Stimulated activated memory B cell treated with anti-CD40 and anti-IgM and Interleukin-4, amounts not matched to agents 10 μg/mL and 1 μg/mL and 100 μg/mL, for 72 hours (primary cell): ENCODE measurements at regions not wholly inside any gene's neighbourhood (a gene's known extent, or its start where the extent isn't known, plus 50 kb on each side); places are given as distances from the start of the nearest gene placed in this dataset.

ENCODE experiments used
- ATAC-seq: fragments of 150-1000 bp; cut with Tn5 transposase; 2 replicates; pipeline ENCODE4 v1.10.0; 2021
- H3K27ac Mint-ChIP-seq: one replicate; pipeline ENCODE4 v1.8.0; 2022; ENCODE audit warnings: mild to moderate bottlenecking, mixed read lengths
- H3K27me3 Mint-ChIP-seq: one replicate; pipeline ENCODE4 v1.8.0; 2022; ENCODE audit warnings: mixed read lengths
- H3K36me3 Mint-ChIP-seq: one replicate; pipeline ENCODE4 v1.8.0; 2022; ENCODE audit warnings: mixed read lengths
- H3K4me1 Mint-ChIP-seq: one replicate; pipeline ENCODE4 v1.8.0; 2022; ENCODE audit warnings: mixed read lengths
- H3K4me3 Mint-ChIP-seq: one replicate; pipeline ENCODE4 v1.8.0; 2022; ENCODE audit warnings: mild to moderate bottlenecking, moderate library complexity, mixed read lengths
- H3K9me3 Mint-ChIP-seq: one replicate; pipeline ENCODE4 v1.8.0; 2022; ENCODE audit warnings: mixed read lengths

GRCh38 chr2:47666332-47666731, 95.5 kb upstream of the KCNK12 start:
- Mint-ChIP-seq H3K36me3 (no peaks in the 10 kb centered on the region), H3K27me3 (no peaks in the 10 kb centered on the region), H3K9me3 (no peaks in the 10 kb centered on the region), H3K4me3 (no peak overlapping the region), H3K4me1 (peaks cover 9% of the 10 kb centered on the region), H3K27ac (no peak overlapping the region)
- ATAC-seq, result no peak

- Mint-ChIP-seq H3K36me3 (no peaks in the 10 kb centered on the region), H3K27me3 (no peaks in the 10 kb centered on the region), H3K27ac (no peak overlapping the region), H3K4me1 (peaks cover 14% of the 10 kb centered on the region), H3K4me3 (no peak overlapping the region), H3K9me3 (no peaks in the 10 kb centered on the region)
- ATAC-seq, result no peak
Observed at GRCh38 chr2:47664817-47665216, 94.0 kb upstream of the KCNK12 start.

- Mint-ChIP-seq H3K4me1 (peaks cover 36% of the 10 kb centered on the region), H3K4me3 (no peak overlapping the region), H3K9me3 (no peaks in the 10 kb centered on the region), H3K36me3 (no peaks in the 10 kb centered on the region), H3K27ac (peak overlapping the region; percentile 63), H3K27me3 (no peaks in the 10 kb centered on the region)
- ATAC-seq, result no peak
Observed at GRCh38 chr2:47662552-47662951, 91.8 kb upstream of the KCNK12 start.

- H3K4me1 Mint-ChIP-seq, result peaks cover 46% of the 10 kb centered on the region
- H3K27ac Mint-ChIP-seq, result no peak overlapping the region
- no peak overlapping the region for H3K4me3 Mint-ChIP-seq
- ATAC-seq, result no peak
- H3K36me3 Mint-ChIP-seq, result no peaks in the 10 kb centered on the region
- no peaks in the 10 kb centered on the region for H3K9me3 Mint-ChIP-seq
- no peaks in the 10 kb centered on the region for H3K27me3 Mint-ChIP-seq
Observed at GRCh38 chr2:47661310-47661709, 90.5 kb upstream of the KCNK12 start.

GRCh38 chr2:47660168-47660567, 89.4 kb upstream of the KCNK12 start:
- H3K9me3 Mint-ChIP-seq, result no peaks in the 10 kb centered on the region
- H3K36me3 Mint-ChIP-seq, result no peaks in the 10 kb centered on the region
- no peaks in the 10 kb centered on the region for H3K27me3 Mint-ChIP-seq
- no peak for ATAC-seq
- peaks cover 57% of the 10 kb centered on the region for H3K4me1 Mint-ChIP-seq
- peak overlapping the region; percentile 87 for H3K27ac Mint-ChIP-seq
- H3K4me3 Mint-ChIP-seq, result no peak overlapping the region

- Mint-ChIP-seq H3K36me3 (no peaks in the 10 kb centered on the region), H3K9me3 (no peaks in the 10 kb centered on the region), H3K4me3 (no peak overlapping the region), H3K4me1 (peaks cover 71% of the 10 kb centered on the region), H3K27ac (peak overlapping the region; percentile 87), H3K27me3 (no peaks in the 10 kb centered on the region)
- no peak for ATAC-seq
Observed at GRCh38 chr2:47658646-47659320, 88.0 kb upstream of the KCNK12 start.

- Mint-ChIP-seq H3K4me3 (no peak overlapping the region), H3K36me3 (no peaks in the 10 kb centered on the region), H3K27me3 (no peaks in the 10 kb centered on the region), H3K4me1 (peaks cover 73% of the 10 kb centered on the region), H3K27ac (peak overlapping the region; percentile 87), H3K9me3 (no peaks in the 10 kb centered on the region)
- ATAC-seq, result no peak
Observed at GRCh38 chr2:47657886-47658489, 87.2 kb upstream of the KCNK12 start.

GRCh38 chr2:47656715-47657600, 86.2 kb upstream of the KCNK12 start:
- Mint-ChIP-seq H3K27me3 (no peaks in the 10 kb centered on the region), H3K27ac (peak overlapping the region; percentile 87), H3K4me1 (peaks cover 65% of the 10 kb centered on the region), H3K9me3 (no peaks in the 10 kb centered on the region), H3K36me3 (no peaks in the 10 kb centered on the region), H3K4me3 (peak overlapping the region; percentile 0)
- ATAC-seq, result no peak

- H3K27me3 Mint-ChIP-seq, result no peaks in the 10 kb centered on the region
- ATAC-seq, result peak; percentile 12
- no peaks in the 10 kb centered on the region for H3K36me3 Mint-ChIP-seq
- peak overlapping the region; percentile 87 for H3K27ac Mint-ChIP-seq
- peak overlapping the region; percentile 50 for H3K4me3 Mint-ChIP-seq
- no peaks in the 10 kb centered on the region for H3K9me3 Mint-ChIP-seq
- peaks cover 64% of the 10 kb centered on the region for H3K4me1 Mint-ChIP-seq
Observed at GRCh38 chr2:47655563-47655880, 84.7 kb upstream of the KCNK12 start.

GRCh38 chr2:47654790-47655562, 84.2 kb upstream of the KCNK12 start:
- H3K27ac Mint-ChIP-seq, result peak overlapping the region; percentile 87
- H3K9me3 Mint-ChIP-seq, result no peaks in the 10 kb centered on the region
- H3K27me3 Mint-ChIP-seq, result no peaks in the 10 kb centered on the region
- peaks cover 61% of the 10 kb centered on the region for H3K4me1 Mint-ChIP-seq
- no peaks in the 10 kb centered on the region for H3K36me3 Mint-ChIP-seq
- ATAC-seq, result peak; percentile 96
- H3K4me3 Mint-ChIP-seq, result peak overlapping the region; percentile 22

GRCh38 chr2:47653902-47654789, 83.4 kb upstream of the KCNK12 start:
- H3K36me3 Mint-ChIP-seq, result no peaks in the 10 kb centered on the region
- no peak for ATAC-seq
- no peaks in the 10 kb centered on the region for H3K9me3 Mint-ChIP-seq
- no peak overlapping the region for H3K4me3 Mint-ChIP-seq
- H3K27me3 Mint-ChIP-seq, result no peaks in the 10 kb centered on the region
- peak overlapping the region; percentile 87 for H3K27ac Mint-ChIP-seq
- peaks cover 54% of the 10 kb centered on the region for H3K4me1 Mint-ChIP-seq

- Mint-ChIP-seq H3K36me3 (no peaks in the 10 kb centered on the region), H3K4me1 (peaks cover 43% of the 10 kb centered on the region), H3K4me3 (no peak overlapping the region), H3K27ac (no peak overlapping the region), H3K9me3 (no peaks in the 10 kb centered on the region), H3K27me3 (no peaks in the 10 kb centered on the region)
- no peak for ATAC-seq
Observed at GRCh38 chr2:47653036-47653435, 82.3 kb upstream of the KCNK12 start.

GRCh38 chr2:47652061-47652690, 81.4 kb upstream of the KCNK12 start:
- no peaks in the 10 kb centered on the region for H3K9me3 Mint-ChIP-seq

GRCh38 chr2:47651296-47651695, 80.5 kb upstream of the KCNK12 start:
- no peak overlapping the region for H3K4me3 Mint-ChIP-seq
- H3K4me1 Mint-ChIP-seq, result peaks cover 28% of the 10 kb centered on the region
- no peak overlapping the region for H3K27ac Mint-ChIP-seq
- H3K36me3 Mint-ChIP-seq, result no peaks in the 10 kb centered on the region
- ATAC-seq, result no peak
- H3K27me3 Mint-ChIP-seq, result no peaks in the 10 kb centered on the region
- H3K9me3 Mint-ChIP-seq, result no peaks in the 10 kb centered on the region

More at GRCh38 chr2:47652061-47652690, 81.4 kb upstream of the KCNK12 start:
- peaks cover 36% of the 10 kb centered on the region for H3K4me1 Mint-ChIP-seq
- H3K4me3 Mint-ChIP-seq, result no peak overlapping the region
- H3K27me3 Mint-ChIP-seq, result no peaks in the 10 kb centered on the region
- ATAC-seq, result no peak
- no peaks in the 10 kb centered on the region for H3K36me3 Mint-ChIP-seq
- H3K27ac Mint-ChIP-seq, result no peak overlapping the region
